GM21528 (cell line): ENCODE measurements at regions not wholly inside any gene's neighbourhood (a gene's known extent, or its start where the extent isn't known, plus 50 kb on each side); places are given as distances from the start of the nearest gene placed in this dataset.

Experiments
- ATAC-seq: cut with Tn5 transposase; IDR thresholded peaks from one replicate; pipeline ENCODE4 v1.9.1; 2021; ENCODE audit warnings: mild to moderate bottlenecking, moderate library complexity; ENCODE audit not compliant: unreplicated experiment, low FRiP score

DNA sequence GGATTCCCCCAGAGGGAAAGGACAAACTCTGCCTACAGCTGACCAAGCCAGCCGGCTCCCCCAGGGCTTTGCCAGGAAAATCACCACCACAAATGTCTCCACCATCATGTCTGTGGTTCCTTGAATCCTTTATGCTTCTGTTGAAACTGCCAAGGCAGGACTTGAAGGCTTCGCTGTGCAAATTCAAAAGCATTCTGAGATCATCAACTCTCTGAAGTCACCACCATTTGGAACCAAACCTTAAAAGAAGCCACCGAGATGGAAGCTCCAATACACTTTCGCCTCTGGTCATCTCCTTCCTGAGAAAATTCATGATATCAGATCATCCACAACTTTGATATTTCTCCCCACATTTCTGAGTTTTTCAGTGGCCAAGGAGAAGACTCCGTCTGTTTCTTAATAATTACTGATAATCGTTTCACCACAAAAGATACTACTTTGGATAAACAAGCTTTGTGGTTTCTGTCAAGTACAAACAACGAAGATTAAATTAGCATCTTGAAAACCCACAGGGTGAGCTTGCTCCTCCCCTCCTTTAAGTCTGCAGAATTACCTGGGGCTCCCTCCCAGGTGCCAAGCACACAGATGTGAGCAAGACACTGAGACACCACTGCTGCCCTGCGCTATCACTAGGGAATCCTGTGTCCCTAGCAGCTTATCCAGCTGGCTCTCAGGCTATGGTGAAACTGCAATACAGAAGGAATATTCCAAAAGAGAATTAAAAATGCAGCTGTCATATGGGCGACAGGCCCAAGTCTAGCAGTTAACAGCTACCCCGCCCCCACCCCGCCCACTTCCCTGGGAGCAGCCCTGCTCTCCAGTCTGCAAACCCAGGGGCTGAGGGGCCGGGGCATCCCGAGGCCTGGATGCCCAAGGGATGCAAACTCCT lies 125.0 kb upstream of the TBL1X start:
- ATAC-seq = no peak

- peak; percentile 36 for ATAC-seq
Observed at GRCh38 chrX:9340598-9341290, 124.1 kb upstream of the TBL1X start.

DNA sequence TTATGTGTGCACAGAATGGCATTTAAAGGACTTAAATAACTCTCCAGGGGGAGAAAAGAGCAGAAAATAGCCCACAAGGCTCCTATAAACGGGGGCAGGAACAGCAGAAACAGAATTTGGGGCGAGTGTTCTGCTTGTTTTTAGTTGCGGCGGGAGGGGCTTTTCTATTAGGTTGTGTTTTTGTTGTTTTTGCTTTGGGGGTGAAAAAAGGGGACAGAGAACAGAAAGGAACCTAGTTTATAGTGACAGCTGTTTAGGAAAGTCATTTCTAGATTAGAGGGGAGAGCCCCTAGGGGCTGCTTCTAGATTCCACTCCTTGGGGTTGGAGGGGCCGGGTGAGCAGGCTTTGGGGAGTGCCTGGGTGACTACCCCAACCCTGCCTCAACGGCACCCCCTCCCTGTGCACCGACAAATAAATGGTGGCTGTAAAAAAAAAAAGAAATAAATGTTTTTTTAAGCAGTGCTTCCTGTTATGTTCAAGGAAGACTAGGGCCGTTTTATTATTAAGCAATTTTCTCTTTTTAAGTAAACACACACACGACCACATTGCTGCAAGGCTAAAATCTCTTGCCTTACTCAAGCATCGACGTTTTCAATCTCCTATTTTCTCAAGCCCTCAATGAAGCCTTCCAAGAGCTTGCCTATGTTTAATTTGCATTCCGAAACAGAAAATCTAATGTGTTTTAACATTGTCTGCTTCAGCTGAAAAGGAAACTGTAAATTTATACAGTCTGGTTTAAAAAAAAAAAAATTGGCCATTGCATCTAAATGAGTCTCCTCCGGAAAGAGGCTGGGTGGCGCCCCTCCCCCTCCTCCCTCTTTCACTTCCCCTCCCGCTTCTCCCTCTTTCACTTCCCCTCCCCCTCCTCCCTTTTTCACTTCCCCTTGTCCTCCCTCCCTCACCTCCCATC lies 123.3 kb upstream of the TBL1X start:
- ATAC-seq = peak; percentile 81

- no peak for ATAC-seq
Observed at GRCh38 chrX:9342561-9343051, 122.3 kb upstream of the TBL1X start.

DNA sequence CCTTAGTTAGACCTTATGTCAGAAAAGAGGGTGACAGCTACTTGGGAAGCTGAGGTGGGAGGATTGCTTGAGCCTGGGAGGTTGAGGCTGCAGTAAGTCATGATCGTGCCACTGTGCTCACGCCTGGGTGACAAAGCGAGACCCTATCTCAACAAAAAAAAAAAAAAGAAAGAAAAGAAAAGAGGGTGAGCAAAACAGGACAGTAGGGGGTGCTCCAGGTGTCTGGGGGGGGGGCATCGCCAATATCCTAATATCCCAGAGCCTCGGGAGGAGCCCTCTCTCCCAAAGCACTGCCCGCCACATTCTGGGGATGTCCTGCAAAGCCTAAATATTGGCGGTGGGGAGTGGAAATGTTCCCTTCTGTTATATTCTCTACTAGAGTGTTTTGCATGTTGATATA lies 120.9 kb upstream of the TBL1X start:
- ATAC-seq = no peak

DNA sequence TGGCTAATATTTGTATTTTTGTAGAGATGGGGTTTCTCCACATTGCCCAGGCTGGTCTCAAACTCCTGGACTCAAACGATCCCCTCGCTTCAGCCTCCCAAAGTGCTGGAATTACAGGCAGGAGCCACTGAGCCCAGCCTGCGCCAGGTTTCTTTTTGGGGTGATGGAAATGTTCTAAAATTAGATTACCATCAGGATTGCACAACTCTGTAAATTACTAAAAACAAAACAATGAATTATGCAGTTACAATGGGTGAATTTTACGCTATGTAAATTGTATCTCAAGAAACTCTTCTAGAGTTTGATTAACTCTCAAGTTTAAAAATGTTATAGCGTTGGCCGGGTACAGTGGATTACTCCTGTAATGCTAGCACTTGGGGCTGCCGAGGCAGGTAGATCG lies 118.9 kb upstream of the TBL1X start:
- ATAC-seq = no peak

DNA sequence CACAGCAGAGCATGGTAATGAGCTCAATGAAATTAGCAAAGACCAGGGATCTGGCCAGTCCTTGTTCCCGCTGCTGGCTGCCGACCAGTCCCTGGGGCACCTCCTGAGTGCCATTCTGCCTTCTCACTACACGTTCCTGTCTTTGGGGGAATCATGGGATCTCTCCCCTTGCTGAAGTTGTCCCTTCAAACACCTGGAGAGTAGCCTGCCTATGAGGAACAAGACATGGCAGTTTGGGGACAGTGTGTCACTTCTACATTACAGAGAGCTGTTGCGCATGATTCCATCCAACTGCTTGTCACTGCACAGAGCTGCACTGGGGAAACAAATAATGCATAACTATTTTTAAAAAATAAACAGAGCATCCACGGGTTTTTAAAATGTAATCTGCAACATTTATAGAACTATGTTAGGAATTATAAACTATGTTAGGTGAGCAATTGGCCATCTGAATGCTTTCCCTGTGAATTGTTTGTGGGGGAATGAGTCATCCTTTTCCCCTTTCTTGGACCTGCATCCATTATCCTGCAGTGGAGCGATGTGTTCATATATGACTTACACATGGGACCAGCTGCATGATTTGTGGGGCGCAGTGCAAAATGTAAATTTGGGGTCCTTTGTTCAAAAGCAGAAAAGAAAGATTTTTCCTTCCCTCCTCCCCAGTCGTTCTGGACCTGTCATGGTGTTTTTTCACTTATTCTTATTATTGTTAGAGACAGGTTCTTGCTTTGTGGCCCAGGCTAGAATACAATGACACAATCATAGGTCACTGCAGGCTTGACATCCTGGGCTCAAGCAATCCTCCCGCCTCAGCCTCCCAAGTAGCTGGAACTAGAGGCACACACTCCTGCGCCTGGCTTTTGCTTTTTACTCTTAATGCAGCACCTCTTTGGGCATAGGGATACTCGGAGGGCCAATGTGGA lies 115.0 kb upstream of the TBL1X start:
- ATAC-seq = no peak

GRCh38 chrX:9351126-9351525 lies 113.7 kb upstream of the TBL1X start:
- ATAC-seq = no peak

GRCh38 chrX:9352243-9352642 lies 112.6 kb upstream of the TBL1X start:
- ATAC-seq = peak; percentile 85

DNA sequence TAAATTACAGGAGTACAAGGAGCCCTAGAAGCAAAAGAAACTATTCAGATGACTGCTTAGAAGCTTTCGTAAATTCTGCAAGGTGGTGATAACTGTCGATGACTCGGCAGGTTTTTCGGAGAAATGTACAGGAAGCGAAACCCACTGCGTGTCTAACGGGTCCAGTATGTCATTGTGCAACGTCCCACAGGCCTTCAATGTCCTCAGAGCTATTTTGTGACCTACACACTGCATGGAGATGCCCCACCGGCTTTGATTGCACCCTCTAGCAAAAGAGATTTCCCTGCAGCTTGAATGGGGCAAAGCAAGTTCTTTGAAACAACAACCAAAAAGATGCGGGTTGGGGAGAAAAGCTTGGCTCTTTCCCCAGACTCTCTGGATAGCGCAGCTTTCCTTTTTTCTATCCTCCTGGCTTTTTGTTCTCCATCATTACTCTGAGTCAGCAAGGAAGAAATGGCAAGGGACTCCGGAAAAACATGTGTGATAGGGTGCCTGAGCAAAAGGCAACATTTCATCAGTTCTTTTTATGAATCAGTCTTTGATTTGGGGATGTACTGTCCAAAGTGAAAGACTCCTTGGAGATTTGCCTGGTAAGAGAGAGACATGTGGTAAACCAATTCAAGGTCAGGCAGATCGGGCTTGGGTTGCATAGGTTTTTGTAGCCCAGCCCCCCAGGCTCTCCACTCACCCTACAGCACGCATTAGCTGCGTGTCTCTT lies 112.0 kb upstream of the TBL1X start:
- peak; percentile 88 for ATAC-seq

- no peak for ATAC-seq
Observed at GRCh38 chrX:9354918-9355317, 109.9 kb upstream of the TBL1X start.

- no peak for ATAC-seq
Observed at GRCh38 chrX:9355739-9356138, 109.1 kb upstream of the TBL1X start.

GRCh38 chrX:9356846-9357245 lies 108.0 kb upstream of the TBL1X start:
- no peak for ATAC-seq

DNA sequence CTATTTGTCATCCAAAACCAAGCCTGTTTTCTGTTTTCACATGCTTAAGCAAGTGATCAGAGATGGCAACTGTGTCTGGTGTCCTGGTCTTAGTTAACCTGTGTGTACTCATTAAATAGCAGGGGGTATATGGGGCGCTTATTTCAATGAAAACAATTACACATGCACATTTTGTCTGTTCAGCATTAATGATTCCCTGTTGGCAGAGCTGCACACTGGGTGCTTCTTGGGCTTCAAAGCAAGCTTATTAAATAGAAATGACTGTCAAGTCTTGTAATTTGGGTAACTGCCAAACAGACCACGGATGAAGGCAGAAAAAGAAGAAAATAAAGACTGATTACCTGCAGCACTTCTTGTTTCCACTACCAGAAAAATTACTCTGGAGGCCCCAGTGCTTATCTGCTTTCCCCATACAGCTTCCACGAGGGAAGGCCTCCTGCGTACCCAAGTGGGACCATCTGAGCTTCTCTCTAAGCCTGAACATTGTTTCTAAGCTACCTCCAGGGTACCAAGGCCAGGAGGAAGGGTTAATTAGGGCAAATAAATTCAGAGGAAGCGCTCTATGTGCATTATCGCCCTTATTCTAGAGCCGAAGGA lies 107.2 kb upstream of the TBL1X start:
- ATAC-seq = no peak

GRCh38 chrX:9362363-9362928 lies 102.4 kb upstream of the TBL1X start:
- no peak for ATAC-seq

- no peak for ATAC-seq
Observed at GRCh38 chrX:9367421-9367820, 97.4 kb upstream of the TBL1X start.

GRCh38 chrX:9368262-9368661 lies 96.6 kb upstream of the TBL1X start:
- no peak for ATAC-seq

- ATAC-seq = no peak
Observed at GRCh38 chrX:9369802-9370291, 95.0 kb upstream of the TBL1X start.
